Gastrocnemius medialis (tissue), 4 donors: ENCODE measurements at regions not wholly inside any gene's neighbourhood (a gene's known extent, or its start where the extent isn't known, plus 50 kb on each side); places are given as distances from the start of the nearest gene placed in this dataset.

Experiments
- CTCF ChIP-seq, 5 experiments: fragments of 450-650 bp in 3 of 5; fragments of 200-600 bp in 2 of 5; sonication (generic) in 2 of 5; IDR thresholded peaks in 4 of 5; conservative IDR thresholded peaks in 1 of 5; 1 replicate in 4 of 5; 2 replicates in 1 of 5; pipeline ENCODE4 v1.5.1; 2016 to 2019; ENCODE audit warnings: antibody characterized with exemption in 5 of 5, mild to moderate bottlenecking in 3 of 5, moderate library complexity in 3 of 5
- POLR2A ChIP-seq, 2 donors: fragments of 450-650 bp; IDR thresholded peaks; one replicate each; pipeline ENCODE4 v1.6.1; 2017; ENCODE audit warnings: antibody characterized with exemption in 2 of 2, mild to moderate bottlenecking in 2 of 2, moderate library complexity in 2 of 2

GRCh38 chrX:97984641-97985040 is 1100.9 kb downstream of the RPA4 start:
- TF ChIP-seq CTCF (IDR thresholded peaks at IDR 0.05 in 4 of 5, conservative IDR thresholded peaks at IDR 0.05 in 1 of 5) (no peak), POLR2A (IDR thresholded peaks at IDR 0.05) (no peak)
